ENCODE measurements at regions not wholly inside any gene's neighbourhood (a gene's known extent, or its start where the extent isn't known, plus 50 kb on each side); places are given as distances from the start of the nearest gene placed in this dataset.

GRCh38 chr19:30314056-30314804 is 58.0 kb upstream of the ZNF536 start:
- DNase-seq = no peak

GRCh38 chr19:30314805-30315155 is 57.4 kb upstream of the ZNF536 start:
- no peak for DNase-seq

DNA sequence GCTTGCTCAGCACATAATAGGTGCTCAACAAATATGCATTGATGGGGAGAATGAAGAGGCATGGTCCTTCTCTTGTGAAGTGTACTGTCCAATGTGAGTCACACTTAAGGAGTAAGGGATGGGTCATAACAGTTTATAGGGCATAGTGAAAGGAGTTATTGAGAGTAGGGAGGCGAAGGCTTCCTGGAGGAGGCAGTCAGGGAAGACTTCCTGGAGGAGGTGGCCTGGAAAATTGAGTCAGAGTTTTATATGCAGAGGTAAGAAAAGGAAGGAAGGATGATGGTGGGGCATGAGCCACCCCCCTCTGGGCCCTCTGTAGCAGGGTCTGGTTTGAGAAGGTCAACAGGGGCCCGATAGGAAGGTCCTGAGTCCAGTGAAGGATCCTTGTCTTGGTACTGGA is 57.0 kb upstream of the ZNF536 start:
- no peak for DNase-seq

DNA sequence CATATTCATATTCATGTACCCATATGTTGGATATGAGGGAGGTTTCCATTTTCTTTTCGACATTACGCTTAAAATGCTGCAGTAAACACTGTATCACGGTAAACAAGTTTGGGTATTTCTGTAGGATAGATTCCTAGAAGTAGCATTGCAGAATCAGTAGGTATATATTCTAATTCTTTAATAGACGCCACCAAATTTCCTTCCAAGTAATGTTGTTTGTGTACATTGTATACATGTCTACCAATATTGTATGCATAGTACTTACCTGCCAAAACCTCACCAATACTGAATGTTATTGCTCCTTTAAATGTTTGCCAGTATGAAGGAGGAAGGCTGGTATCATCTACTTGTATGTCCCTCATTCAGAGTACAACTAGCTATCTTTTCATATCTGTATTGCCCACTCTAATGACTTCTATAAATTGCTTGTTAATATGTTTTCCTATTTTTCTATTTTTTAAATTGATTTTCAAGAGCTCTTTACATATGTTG is 56.1 kb upstream of the ZNF536 start:
- DNase-seq = no peak

DNA sequence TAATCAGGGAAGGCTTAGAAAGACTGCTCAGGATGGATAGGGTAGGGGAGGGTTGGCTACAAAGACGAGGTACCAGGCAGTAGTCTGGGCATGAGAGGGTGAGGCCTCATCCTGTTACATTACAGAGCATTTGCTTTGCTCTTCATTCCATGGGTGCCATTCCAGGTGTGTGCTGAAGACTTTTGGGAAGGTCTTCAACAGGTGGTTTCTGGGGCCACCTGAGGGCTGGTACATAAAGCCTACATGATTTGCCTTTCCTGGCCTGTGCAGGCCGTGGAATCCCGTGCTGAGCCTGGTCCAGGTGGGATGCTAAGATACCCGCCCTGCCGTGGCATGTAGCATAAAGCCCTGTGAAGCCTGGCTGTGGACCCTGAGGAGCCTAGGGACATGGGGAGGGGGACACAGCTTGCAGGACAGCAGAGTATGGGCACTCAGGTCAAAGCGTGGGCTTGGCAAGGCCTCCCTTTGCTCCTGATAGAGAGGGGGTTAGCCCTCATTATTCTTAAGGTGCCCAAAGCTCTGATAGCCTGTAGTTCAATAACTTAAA is 55.6 kb upstream of the ZNF536 start:
- DNase-seq = no peak

DNA sequence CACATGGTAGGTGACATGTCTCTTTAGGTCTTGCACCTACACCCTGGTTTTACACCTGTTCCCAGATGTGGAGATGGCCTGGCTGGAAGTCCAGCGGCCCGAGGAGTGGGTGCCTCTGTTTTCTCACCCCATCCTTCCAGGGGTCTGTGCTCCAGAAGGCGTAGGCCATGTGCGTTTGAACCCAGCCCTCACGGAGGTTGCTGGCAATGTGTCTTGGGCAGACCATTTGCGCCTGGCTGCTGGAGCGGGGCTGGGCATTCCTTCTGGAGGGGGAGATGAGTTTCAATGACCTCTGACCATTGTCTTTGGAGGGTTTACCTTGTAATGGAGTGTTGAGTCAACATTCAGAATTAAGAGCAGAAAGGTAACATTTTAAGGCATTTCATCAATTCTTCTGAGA is 54.8 kb upstream of the ZNF536 start:
- DNase-seq = no peak

GRCh38 chr19:30318261-30318660 is 53.9 kb upstream of the ZNF536 start:
- DNase-seq = no peak

GRCh38 chr19:30318936-30319335 is 53.2 kb upstream of the ZNF536 start:
- no peak for DNase-seq

DNA sequence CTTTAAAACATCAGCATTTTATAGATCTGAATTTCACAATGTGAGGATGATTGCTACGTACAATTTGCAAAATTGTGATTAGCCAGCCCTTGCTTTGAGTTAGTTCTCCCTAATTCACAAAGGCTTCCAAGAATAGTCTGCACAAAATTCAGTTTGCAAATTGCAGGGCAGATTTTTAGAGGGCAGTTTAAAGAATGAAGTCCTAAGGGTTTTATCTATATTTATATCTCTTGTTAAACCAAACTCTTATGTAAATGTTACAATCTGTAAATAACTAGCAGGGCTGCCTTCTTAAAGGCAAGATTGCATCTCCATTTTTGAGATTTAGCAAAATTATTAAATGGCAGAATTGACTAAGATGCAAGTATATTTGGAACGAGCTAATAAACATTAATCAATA is 52.8 kb upstream of the ZNF536 start:
- no peak for DNase-seq

DNA sequence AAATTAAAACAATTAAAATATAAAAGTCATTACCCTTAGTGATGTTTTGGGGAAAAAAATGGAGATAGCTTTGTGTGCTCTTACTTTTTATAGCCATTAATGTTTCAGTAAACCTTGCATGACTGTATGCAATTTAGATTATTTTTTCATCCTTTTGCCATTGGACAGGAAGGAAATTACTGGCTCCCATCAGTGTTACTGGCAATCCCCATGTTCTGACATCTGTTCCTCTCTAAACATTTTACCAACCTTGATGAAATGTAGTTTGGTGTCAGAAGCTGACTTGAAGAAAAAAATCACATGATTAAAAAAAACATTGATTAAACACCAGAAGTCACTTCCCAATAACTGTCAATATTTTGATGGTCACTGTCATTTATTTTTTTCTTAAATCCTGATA is 52.3 kb upstream of the ZNF536 start:
- DNase-seq = no peak

DNA sequence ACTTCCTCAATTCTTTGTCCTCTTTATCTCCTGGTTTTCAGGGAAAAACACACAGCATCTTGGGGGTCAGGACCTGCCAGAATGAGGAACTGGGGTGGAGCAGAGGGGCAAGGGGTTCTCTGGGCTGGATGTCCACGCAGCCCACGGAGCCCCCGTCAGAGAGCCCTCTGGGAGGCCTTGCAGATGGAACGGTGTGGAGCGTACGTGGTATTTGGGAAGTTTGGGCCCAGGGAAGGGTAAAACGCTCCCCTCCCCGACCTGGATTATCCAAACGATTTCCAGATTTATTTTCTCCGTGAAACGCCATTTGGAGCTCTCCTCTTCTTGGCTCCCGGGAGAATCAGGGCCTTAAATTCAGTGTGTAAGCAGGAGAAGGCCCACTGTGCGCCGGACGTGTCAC is 51.7 kb upstream of the ZNF536 start:
- no peak for DNase-seq

- no peak for DNase-seq
Observed at GRCh38 chr19:30320916-30321315, 51.3 kb upstream of the ZNF536 start.
